Neural cell (in vitro differentiated cells): ENCODE measurements at regions not wholly inside any gene's neighbourhood (a gene's known extent, or its start where the extent isn't known, plus 50 kb on each side); places are given as distances from the start of the nearest gene placed in this dataset.

ENCODE experiments used
- CTCF ChIP-seq: fragments of 450-650 bp; IDR thresholded peaks from 2 replicates; pipeline ENCODE4 v1.5.1; 2014; ENCODE audit warnings: antibody characterized with exemption, mild to moderate bottlenecking, moderate library complexity; ENCODE audit not compliant: poor library complexity, severe bottlenecking
- EP300 ChIP-seq: fragments of 450-650 bp; conservative IDR thresholded peaks from 2 replicates; pipeline ENCODE4 v1.6.1; 2014; ENCODE audit warnings: antibody characterized with exemption, mild to moderate bottlenecking, moderate library complexity; ENCODE audit not compliant: poor library complexity, severe bottlenecking
- EZH2 ChIP-seq: fragments of 200-600, 300-800 bp; shearing (Covaris generic), sonication (generic); IDR thresholded peaks from 2 replicates; pipeline ENCODE4 v1.6.1; 2014; ENCODE audit warnings: antibody characterized with exemption, low read length, borderline replicate concordance, mild to moderate bottlenecking; ENCODE audit not compliant: insufficient read depth, poor library complexity, severe bottlenecking
- MXI1 ChIP-seq: fragments of 450-650 bp; conservative IDR thresholded peaks from 2 replicates; pipeline ENCODE4 v1.6.1; 2014; ENCODE audit warnings: antibody characterized with exemption, mild to moderate bottlenecking; ENCODE audit not compliant: poor library complexity, severe bottlenecking
- POLR2AphosphoS5 ChIP-seq: IDR thresholded peaks from 2 replicates; pipeline ENCODE4 v1.6.1; 2012
- RAD21 ChIP-seq: fragments of 450-650 bp; conservative IDR thresholded peaks from 2 replicates; pipeline ENCODE4 v1.6.1; 2014; ENCODE audit warnings: antibody characterized with exemption, mild to moderate bottlenecking, moderate library complexity
- REST ChIP-seq: IDR thresholded peaks from 2 replicates; pipeline ENCODE4 v1.6.1; 2012; ENCODE audit warnings: borderline replicate concordance
- TAF1 ChIP-seq: IDR thresholded peaks from 2 replicates; pipeline ENCODE4 v1.6.1; 2012; ENCODE audit warnings: low read depth

DNA sequence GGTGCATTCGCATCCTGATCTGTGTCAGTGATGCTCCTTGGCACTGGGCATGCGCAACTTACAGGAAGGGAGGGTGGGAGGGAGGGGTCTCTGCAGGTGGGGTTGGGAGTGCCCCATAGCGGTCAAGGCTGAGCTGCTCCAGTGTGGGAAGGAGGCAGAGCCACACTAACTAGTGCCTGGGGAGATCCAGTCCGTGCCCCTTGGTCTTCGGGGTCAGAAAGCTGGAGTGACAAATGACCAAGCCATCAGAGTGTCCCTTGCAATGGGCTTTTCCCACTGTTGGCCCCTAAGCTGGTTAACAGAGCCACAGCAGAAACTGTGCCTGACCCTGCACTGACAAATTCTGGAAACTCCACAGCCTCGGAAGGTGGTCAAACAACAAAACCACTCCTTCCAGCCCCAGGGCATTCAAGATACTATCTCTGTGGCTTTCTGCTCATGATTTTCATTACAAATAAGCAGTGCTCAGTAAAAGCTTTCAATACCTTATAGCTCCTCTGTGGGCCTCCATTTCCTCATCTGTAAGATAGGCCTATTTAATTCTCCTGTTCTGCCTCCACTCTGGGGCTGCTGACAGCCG, 138.1 kb upstream of the UNC5B start:
- TF ChIP-seq EZH2 (no peak), TAF1 (no peak), CTCF (no peak), RAD21 (no peak), REST (no peak), EP300 (no peak), POLR2AphosphoS5 (no peak), MXI1 (no peak)
